HG03045 (cell line): ENCODE measurements at regions not wholly inside any gene's neighbourhood (a gene's known extent, or its start where the extent isn't known, plus 50 kb on each side); places are given as distances from the start of the nearest gene placed in this dataset.

ENCODE experiments used
- ATAC-seq: cut with Tn5 transposase; IDR thresholded peaks from one replicate; pipeline ENCODE4 v1.9.1; 2021; ENCODE audit warnings: mild to moderate bottlenecking, moderate library complexity; ENCODE audit not compliant: unreplicated experiment

DNA sequence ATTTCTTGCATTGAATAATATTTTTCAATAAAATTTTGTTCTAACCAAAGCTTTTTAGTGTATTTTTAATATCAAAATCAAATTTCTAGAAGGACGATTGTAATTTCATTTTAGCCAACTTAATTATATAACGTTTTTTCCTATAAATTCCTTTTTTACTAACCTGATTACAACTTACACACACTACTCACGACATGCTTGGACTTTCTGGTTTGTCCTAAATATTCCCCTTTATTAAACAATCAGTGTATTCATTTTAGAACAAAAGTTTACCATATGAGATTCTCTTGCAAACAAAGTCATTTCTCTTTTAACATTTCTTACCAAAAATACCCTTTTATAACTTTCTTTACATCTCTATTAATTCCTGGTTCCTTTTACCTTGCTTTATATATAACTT, 173.7 kb downstream of the PWWP3B start:
- no peak for ATAC-seq

DNA sequence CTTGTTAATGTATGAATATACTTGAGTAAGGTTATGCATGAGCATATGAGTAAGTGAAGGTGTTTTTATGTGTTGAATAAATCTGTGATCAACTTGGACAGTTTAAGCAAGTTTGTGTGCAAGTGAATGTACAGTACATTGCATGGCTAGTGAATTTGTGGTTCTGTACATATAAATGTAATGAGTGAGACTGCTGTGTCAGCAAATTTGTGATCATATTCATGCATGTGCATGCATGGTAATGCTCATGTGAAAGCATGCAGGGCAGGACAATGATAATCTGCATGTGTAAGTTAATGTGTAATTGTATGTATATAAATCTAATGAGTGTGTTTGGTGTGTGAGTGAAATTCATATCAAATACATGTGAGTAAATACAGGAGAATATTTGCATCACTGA, 188.5 kb downstream of the PWWP3B start:
- ATAC-seq = no peak

DNA sequence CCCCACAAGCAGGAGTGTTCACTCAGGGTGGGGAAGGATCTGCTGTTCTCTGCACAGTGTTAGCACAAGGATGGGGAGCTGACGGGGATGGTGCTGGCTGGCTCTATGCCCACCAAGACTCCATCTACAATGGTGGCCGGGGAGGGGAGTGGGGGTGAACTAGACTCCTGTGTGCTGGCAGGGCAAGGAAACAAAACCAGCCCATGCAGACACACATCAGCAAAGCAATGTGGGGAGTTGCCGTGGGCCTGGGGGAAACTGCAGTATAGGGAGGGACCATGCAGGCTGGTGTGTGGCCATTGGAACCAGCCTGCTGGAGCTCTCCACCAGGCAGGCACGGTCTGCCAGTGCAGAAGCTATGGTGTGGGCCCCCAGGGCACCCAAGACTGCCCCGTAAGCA, 195.1 kb downstream of the PWWP3B start:
- ATAC-seq = no peak

- ATAC-seq = no peak
These were observed 210.5 kb downstream of the PWWP3B start for GRCh38 chrX:106378616-106379015.

DNA sequence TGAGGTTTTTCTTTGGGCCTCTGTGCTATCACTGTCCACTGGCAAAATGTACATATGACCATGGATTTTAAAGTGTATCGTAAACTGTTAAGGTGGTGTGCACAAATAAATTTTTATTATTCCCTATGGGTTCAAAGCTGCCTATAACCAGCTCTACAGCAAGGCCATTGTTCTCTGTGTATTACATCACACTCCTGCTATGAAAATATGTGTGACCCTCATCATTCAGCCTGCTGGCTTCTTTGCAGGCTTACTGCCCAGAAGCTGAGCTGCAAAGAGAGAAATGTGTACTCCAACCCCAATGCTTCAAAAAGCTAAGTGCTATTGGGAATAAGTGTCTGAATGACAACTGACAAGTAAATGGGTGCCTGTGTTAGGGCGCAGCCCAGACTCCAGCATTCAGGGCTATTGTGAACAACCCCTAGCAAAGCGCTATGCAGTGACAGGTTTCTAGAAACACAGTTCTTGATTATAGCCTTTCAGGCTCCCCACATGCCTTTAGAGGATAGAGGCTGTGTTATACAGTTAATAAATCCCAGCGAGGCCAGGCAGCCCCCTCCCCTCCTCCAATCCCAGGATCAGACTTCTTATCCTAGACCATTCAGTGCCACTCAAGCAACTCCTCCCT, 220.4 kb upstream of the RADX start:
- no peak for ATAC-seq

DNA sequence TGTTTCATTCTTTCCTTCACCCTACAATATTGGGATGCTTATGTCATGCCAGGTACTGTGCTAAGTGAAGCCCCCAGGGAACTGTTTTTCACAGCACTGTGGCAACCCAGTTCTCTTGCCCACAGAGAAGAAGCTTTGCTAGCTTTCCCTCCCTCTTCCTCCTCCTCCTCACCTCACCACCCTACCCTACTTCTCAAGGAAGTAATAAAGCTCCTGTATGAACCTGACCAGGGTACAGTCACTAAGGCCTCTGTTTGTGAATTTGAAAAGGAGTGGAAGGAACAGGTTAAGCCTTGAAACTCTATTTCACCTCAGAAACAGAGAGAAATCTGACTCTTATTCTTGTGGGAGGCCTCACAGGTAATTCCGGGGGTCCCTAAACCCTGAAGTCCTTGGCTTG, 219.4 kb upstream of the RADX start:
- no peak for ATAC-seq

GRCh38 chrX:106397788-106398538, 213.8 kb upstream of the RADX start:
- no peak for ATAC-seq

GRCh38 chrX:106401965-106402559, 209.7 kb upstream of the RADX start:
- no peak for ATAC-seq

DNA sequence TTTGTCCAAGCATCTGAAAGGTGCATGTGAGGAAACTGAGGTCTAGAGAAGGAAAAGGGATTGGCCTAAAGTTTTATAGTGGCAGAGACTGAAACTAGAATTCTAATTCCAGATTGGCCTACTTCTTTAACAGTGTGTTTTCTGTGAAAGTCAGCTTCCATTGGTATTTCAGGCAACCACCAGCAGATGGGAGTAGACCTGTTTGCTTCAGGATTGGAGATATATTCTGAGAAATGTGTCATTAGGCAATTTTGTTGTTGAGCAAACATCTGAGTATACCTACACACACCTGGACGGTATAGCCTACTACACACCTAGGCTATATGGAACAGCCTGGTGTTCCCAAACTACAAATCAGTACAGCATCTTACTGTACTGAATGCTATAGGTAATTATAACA, 207.3 kb upstream of the RADX start:
- no peak for ATAC-seq

DNA sequence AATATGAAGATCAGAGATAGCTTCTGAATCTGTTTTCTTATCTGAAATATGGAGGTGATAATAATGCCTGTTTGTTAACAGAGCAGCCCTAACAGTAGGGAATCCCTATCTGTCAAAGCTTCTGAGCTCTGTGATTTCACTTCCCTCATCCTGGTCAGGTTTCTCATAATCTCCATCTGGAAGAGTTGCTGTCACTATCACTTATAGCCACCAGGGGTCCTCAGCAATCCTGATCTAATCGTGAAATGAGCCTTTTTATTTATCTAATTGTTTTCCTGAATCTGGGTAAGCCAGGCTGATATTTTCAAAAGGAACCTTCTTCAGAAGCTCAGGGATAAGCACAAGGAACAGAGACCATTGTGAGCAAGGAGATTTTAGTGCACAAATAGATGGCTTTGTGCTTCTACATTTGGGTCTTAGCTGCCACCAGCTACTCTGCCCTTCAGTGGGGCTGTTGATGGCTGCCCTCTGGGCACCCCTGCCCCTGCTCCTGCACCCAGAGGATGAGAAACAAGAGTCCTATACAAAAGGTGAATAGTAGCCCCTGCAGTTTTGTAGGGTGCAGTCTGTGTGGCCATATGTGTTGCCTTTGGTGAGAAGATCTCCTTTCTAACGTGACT, 196.4 kb upstream of the RADX start:
- ATAC-seq = peak; percentile 59

GRCh38 chrX:106436691-106437090, 175.1 kb upstream of the RADX start:
- no peak for ATAC-seq

DNA sequence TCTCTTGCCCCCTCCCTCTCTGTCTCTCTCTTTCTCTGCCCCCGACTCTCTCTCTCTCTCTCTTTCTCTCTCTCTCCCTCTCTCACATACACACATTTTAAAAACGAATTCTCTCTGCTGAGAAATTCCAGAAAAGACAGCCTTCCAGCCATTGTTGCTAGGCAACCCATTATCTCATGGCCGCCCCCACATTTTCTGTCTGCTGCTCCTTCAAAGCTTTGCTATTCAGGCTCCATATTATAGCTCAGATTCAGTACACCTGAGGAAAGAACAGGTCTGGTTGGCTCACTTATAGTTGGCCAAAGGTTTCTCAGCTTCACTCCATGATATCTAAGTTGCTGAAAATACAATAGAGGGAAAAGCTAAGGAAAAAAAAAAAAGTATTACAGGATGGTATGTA, 174.4 kb upstream of the RADX start:
- no peak for ATAC-seq

- ATAC-seq = no peak
These were observed 161.4 kb upstream of the RADX start for GRCh38 chrX:106450405-106450804.

GRCh38 chrX:106451933-106452332, 159.8 kb upstream of the RADX start:
- no peak for ATAC-seq

GRCh38 chrX:106454991-106455390, 156.8 kb upstream of the RADX start:
- no peak for ATAC-seq

DNA sequence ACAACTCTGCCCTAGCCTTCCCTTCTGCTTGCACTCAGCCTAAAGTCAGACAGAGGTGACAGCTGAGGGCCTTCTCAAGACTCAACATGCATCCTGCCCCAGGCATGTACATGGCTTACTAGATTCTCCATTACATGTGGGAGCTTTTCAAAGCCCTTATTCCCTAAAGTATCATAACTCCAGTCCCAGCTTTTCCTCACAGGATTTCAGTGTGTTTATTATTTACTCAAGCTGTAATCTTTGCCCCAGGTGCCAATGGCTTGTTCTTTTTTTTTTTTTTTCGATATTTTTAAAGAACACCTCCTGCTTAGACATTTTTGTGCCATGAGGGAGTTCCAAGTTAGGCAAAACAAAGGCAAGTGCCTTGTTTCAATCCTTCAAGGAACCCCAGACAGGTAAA, 154.0 kb upstream of the RADX start:
- ATAC-seq = no peak

DNA sequence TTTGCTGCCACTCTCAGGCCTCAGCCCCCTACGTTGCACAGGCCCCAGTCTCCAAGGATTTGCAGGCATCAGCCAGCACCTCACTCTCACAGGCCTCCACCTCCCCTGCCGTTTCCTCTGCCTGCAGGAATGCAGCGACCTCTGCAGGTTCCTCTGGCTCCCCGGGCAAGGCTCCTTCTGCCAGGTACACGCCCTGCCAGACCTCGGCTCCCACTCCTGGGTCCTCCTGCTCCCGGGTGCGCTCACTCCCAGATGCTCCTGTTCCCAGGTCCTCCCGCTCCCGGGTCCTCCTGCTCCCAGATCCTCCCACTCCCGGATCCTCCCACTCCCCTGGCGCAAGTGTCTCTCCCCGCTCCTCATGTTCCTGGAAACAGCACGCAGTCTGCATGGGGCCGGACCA, 144.4 kb upstream of the RADX start:
- no peak for ATAC-seq

DNA sequence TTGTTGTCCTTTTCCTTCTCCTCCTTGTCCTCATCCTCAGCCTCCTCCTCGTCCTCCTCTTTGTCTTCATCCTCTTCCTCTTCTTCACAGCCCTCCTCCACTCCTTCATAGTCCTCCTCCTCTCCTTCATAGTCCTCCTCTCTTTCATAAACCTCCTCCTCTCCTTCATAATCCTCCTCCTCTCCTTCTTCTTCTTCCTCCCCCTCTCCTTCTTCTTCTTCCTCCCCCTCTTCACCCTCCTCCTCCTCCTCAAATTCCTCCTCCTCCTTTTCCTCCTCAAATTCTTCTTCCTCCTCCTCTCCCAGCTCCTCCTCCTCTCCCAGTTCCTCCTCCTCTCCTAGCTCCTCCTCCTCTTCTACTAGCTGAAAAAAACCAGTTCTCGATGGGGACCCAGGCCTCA, 143.8 kb upstream of the RADX start:
- ATAC-seq = no peak

- no peak for ATAC-seq
These were observed 143.3 kb upstream of the RADX start for GRCh38 chrX:106468433-106468832.

DNA sequence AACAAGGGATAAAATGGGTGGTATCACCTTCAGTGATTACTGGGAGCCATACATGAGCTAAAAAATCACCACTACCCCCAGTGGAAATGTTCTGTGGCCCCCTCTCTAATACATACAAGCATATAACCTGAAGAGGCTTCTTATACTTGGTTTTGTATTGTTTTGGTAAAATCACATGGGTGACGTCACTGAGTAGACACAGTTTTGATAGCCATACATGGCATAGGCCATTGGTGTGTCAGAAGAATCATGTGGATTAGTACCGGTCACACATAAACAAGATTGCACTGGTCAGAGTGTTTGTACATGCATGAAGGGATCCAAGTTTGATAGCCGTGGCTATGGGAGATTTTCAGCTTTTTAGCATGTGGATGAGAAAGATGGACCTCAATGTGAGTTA, 131.9 kb upstream of the RADX start:
- ATAC-seq = no peak

- ATAC-seq = no peak
These were observed 130.4 kb upstream of the RADX start for GRCh38 chrX:106481341-106481740.

- ATAC-seq = peak; percentile 98
These were observed 127.5 kb upstream of the RADX start for GRCh38 chrX:106484233-106484632.
